Lower lobe of right lung (tissue), 2 donors: ENCODE measurements at regions not wholly inside any gene's neighbourhood (a gene's known extent, or its start where the extent isn't known, plus 50 kb on each side); places are given as distances from the start of the nearest gene placed in this dataset.

Experiments used
- ATAC-seq, 2 donors: fragments of 200-7000 bp; cut with Tn5 transposase; one replicate each; pipeline ENCODE4 v1.9.1; 2020 to 2022; ENCODE audit warnings: mild to moderate bottlenecking in 2 of 2, moderate library complexity in 2 of 2
- DNase-seq: peaks from one replicate; pipeline ENCODE4 v3.0.0-alpha.2; 2020
- H3K27ac ChIP-seq: fragments of 200-600 bp; one replicate; pipeline ENCODE4 v1.8.0; 2022
- H3K27me3 ChIP-seq: fragments of 200-600 bp; one replicate; pipeline ENCODE4 v1.8.0; 2022; ENCODE audit warnings: low read depth
- H3K36me3 ChIP-seq: fragments of 200-600 bp; one replicate; pipeline ENCODE4 v1.8.0; 2022; ENCODE audit warnings: mild to moderate bottlenecking
- H3K4me1 ChIP-seq: fragments of 200-600 bp; one replicate; pipeline ENCODE4 v1.8.0; 2022
- H3K4me3 ChIP-seq: fragments of 200-600 bp; one replicate; pipeline ENCODE4 v1.8.0; 2022; ENCODE audit warnings: mild to moderate bottlenecking
- H3K9me3 ChIP-seq: fragments of 200-600 bp; one replicate; pipeline ENCODE4 v1.8.0; 2022
- intact Hi-C: fragments of 100-400 bp; cut with DNase I; formaldehyde crosslinking; loops from one replicate; pipeline ENCODE4 v1.11.0; 2022
- TF ChIP-seq, protein P1 (sequence below): fragments of 200-600 bp; IDR thresholded peaks from one replicate; pipeline ENCODE4 v1.8.0; 2022; ENCODE audit warnings: antibody characterized with exemption, mild to moderate bottlenecking
- donor health status: DM: no; HTN: yes; CAD: no; lungs with severe emphysema.

DNA sequence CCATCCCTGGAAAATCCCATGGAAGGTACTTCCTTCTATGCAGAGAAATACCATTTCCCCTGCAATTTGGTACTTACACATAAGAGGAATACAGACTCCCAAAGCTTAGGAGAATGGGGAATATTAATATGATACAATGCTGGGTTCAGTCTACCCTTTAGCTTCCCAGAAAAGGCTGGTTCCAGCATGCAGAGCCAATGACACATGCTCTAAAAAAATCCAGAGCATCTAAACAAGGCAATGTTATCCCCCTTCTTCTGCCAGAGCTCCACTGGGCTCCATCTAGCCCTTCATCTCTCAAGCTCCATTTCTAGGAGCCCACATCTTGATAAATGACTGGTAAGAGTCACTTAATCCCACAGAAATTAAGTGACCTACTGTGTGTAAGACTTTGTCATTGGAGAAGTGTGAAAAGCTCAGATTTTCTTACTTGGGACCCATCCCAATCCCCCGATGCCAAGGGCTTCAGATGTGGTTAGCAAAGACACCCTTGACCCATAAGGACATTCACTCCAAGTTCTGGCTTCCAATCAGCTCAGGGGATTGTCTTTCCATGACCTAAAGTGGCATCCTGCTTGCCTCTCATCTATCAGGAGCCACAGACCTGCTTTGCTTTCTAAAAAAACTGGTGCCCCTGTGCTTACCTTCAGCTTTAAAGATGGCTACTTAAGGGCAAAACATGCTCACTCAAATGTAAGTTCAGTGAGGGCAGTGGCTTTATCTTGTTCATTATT is 137.5 kb downstream of the UNC5CL start:
- DNase-seq: no peak
- H3K9me3 ChIP-seq: no peaks in the 10 kb centered on the region
- TF ChIP-seq, protein P1, sequence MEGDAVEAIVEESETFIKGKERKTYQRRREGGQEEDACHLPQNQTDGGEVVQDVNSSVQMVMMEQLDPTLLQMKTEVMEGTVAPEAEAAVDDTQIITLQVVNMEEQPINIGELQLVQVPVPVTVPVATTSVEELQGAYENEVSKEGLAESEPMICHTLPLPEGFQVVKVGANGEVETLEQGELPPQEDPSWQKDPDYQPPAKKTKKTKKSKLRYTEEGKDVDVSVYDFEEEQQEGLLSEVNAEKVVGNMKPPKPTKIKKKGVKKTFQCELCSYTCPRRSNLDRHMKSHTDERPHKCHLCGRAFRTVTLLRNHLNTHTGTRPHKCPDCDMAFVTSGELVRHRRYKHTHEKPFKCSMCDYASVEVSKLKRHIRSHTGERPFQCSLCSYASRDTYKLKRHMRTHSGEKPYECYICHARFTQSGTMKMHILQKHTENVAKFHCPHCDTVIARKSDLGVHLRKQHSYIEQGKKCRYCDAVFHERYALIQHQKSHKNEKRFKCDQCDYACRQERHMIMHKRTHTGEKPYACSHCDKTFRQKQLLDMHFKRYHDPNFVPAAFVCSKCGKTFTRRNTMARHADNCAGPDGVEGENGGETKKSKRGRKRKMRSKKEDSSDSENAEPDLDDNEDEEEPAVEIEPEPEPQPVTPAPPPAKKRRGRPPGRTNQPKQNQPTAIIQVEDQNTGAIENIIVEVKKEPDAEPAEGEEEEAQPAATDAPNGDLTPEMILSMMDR: no peak
- no peak for ATAC-seq
- H3K27me3 ChIP-seq: no peaks in the 10 kb centered on the region
- H3K4me3 ChIP-seq: no peak overlapping the region
- H3K36me3 ChIP-seq: no peaks in the 10 kb centered on the region
- no peaks in the 10 kb centered on the region for H3K4me1 ChIP-seq
- intact Hi-C loops: no loop called here
- no peak overlapping the region for H3K27ac ChIP-seq

DNA sequence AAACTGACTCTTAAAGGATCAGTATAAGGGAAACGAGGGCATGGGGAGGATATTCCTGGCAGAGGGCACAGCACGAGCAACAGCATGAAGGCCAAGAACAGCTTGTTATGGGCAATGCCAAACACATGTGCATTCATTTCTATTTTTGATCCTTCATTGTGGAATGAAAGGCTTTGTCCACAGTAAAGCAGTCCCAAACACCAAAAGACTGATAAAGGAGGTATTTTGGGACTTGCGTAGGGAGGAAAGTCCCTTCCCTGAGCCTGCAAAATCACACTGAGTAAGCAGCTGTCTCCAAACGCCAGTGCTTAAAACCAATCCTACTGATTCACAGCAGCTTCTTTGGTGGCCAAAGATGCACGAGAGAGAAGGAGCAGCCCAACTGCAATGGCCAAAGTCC is 138.2 kb downstream of the UNC5CL start:
- H3K27ac ChIP-seq: no peak overlapping the region

DNA sequence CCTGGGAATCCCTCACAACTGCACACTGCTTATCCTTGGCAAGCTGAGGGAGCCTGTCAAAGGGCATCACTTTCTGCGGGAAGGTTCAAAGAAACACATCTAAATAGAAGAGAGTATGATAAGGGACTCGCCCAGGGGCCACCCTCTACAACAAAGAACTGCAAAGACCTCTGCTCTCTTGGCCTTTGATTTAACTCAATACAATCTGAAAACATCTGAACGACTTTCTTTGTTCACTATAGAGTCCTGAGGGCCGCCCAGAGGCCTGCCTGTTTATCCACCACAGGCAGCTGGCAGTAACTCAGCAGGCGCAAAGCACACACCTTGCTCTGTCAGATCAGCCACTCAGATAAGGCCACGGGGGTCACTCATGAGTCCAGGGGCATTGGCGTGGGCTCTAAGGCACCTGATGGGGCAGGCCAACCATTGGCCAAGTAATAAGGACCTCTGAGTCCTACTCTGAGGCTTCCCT is 139.3 kb downstream of the UNC5CL start:
- H3K27me3 ChIP-seq: no peaks in the 10 kb centered on the region
- TF ChIP-seq, protein P1: no peak
- H3K27ac ChIP-seq: no peak overlapping the region
- H3K9me3 ChIP-seq: no peaks in the 10 kb centered on the region
- intact Hi-C loops: no loop called here
- no peak overlapping the region for H3K4me3 ChIP-seq
- H3K4me1 ChIP-seq: no peaks in the 10 kb centered on the region
- DNase-seq: no peak
- ATAC-seq: no peak
- H3K36me3 ChIP-seq: no peaks in the 10 kb centered on the region

More for the DNA sequence above, 138.2 kb downstream of the UNC5CL start:
- DNase-seq (no peak), ATAC-seq (no peak)
- H3K36me3 ChIP-seq: no peaks in the 10 kb centered on the region
- H3K4me3 ChIP-seq: no peak overlapping the region
- intact Hi-C loops: no loop called here
- H3K9me3 ChIP-seq: no peaks in the 10 kb centered on the region
- no peaks in the 10 kb centered on the region for H3K4me1 ChIP-seq
- TF ChIP-seq, protein P1: no peak
- H3K27me3 ChIP-seq: no peaks in the 10 kb centered on the region

DNA sequence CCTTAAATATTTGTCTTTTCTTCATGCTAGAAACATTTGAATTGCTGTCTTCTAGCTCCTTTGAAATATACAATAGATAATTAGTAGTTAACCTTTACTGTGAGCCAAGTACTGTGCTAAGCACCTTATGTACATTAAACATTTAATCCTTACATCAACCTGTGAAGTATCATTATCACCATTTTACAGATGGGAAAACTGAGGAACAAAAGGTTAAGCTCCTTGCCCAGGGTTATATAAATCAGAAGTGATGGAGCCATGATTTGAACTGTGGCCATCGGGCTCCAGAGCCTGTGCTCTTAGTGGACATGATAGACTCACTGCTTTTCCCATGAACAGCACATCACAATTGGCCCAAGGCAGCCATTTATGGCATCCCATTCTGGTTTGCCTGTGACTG is 140.9 kb downstream of the UNC5CL start:
- no peaks in the 10 kb centered on the region for H3K4me1 ChIP-seq
- no peak for DNase-seq
- intact Hi-C loops: no loop called here
- no peak overlapping the region for H3K27ac ChIP-seq
- H3K9me3 ChIP-seq: no peaks in the 10 kb centered on the region
- H3K4me3 ChIP-seq: no peak overlapping the region
- ATAC-seq: no peak
- no peaks in the 10 kb centered on the region for H3K27me3 ChIP-seq
- TF ChIP-seq, protein P1: no peak
- no peaks in the 10 kb centered on the region for H3K36me3 ChIP-seq

DNA sequence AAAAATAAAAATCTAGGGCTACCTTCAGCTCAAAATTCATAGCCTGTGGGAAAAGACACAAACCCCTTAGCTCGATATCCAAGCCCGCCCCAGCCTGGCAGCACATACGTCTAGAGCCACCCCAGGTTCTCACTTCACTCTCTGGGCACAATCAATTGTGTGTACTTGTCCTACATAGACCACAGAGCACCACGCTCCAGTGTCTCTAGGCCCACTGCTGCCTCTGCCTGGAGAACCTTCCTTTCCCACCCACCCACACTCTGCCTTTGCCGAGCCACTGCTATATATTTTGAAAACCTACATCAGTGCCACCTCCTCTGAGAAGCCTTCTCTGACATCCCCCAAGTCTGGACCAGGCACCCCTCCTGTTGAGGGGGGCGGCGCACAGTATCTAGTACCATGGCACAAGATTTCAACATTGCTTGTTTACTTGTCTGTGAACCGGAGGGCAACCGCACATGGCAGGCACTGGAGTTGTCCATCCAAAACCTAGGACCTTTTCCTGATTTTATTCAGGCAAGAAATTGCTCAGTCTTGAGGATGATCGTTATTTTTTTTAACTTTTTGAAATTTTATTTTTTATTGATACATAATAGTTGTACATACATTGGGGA is 141.5 kb downstream of the UNC5CL start:
- H3K36me3 ChIP-seq: no peaks in the 10 kb centered on the region
- no peak for DNase-seq
- TF ChIP-seq, protein P1: no peak
- no peak overlapping the region for H3K27ac ChIP-seq
- intact Hi-C loops: no loop called here
- H3K4me3 ChIP-seq: no peak overlapping the region
- no peak for ATAC-seq
- H3K9me3 ChIP-seq: no peaks in the 10 kb centered on the region
- no peaks in the 10 kb centered on the region for H3K4me1 ChIP-seq
- H3K27me3 ChIP-seq: no peaks in the 10 kb centered on the region
